ENCODE measurements at regions not wholly inside any gene's neighbourhood (a gene's known extent, or its start where the extent isn't known, plus 50 kb on each side); places are given as distances from the start of the nearest gene placed in this dataset.
"Not testable (repeated sequence)": the region's sequence is repeated elsewhere in the genome, so short reads cannot be mapped to it uniquely, and the experiment has no call there.

DNA sequence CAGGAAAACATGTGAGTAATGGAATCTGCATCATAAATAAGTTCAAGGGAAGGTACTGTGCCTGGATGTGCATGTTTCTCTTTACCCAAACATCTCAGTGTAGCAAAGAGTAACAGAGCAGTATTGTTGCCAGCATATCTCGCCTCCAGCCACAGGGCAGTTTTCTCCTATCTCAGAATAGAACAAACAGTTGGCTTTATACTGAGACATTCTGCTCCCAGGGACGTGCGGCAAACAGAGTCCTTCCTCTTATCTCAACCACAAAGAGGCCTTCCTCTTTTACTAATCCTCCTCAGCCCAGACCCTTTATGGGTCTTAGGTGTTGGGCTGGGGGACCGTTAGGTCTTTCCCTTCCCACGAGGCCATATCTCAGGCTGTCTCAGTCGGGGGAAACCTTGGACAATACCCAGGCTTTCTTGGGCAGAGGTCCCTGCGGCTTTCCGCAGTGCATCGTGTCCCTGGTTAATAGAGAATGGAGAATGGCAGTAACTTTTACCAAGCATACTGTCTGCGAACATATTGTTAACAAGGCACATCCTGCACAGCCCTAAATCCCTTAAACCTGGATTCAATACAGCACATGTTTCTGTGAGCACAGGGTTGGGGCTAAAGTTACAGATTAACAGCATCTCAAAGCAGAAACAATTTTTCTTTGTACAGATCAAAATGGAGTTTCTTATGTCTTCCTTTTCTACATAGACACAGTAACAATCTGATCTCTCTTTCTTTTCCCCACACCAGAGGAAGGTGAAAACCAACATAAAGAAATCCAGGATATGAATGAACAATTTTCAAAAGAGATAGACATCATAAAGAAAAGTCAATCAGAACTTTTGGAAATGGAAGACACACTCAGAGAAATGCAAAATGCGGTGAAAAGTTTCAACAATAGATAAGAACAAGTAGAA is 181.9 kb upstream of the KYNU start:
- TF ChIP-seq, protein P1, sequence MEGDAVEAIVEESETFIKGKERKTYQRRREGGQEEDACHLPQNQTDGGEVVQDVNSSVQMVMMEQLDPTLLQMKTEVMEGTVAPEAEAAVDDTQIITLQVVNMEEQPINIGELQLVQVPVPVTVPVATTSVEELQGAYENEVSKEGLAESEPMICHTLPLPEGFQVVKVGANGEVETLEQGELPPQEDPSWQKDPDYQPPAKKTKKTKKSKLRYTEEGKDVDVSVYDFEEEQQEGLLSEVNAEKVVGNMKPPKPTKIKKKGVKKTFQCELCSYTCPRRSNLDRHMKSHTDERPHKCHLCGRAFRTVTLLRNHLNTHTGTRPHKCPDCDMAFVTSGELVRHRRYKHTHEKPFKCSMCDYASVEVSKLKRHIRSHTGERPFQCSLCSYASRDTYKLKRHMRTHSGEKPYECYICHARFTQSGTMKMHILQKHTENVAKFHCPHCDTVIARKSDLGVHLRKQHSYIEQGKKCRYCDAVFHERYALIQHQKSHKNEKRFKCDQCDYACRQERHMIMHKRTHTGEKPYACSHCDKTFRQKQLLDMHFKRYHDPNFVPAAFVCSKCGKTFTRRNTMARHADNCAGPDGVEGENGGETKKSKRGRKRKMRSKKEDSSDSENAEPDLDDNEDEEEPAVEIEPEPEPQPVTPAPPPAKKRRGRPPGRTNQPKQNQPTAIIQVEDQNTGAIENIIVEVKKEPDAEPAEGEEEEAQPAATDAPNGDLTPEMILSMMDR (conservative IDR thresholded peaks at IDR 0.05; ENCODE audit: low read depth, low read length), result not testable (repeated sequence)
- TF ChIP-seq EZH2 (IDR thresholded peaks at IDR 0.05; ENCODE audit: borderline replicate concordance, low read depth, low read length, poor library complexity, severe bottlenecking), result not testable (repeated sequence)
